KMS-11 (cell line): ENCODE measurements at regions not wholly inside any gene's neighbourhood (a gene's known extent, or its start where the extent isn't known, plus 50 kb on each side); places are given as distances from the start of the nearest gene placed in this dataset.

Experiments
- H2AFZ ChIP-seq: fragments of 200-600 bp; sonication (generic); 2 replicates; pipeline ENCODE4 v1.6.1; 2016; ENCODE audit warnings: antibody characterized with exemption, mixed run types, low read depth
- H3K27ac ChIP-seq: fragments of 200-600 bp; sonication (generic); 2 replicates; pipeline ENCODE4 v1.6.1; 2016; ENCODE audit warnings: mild to moderate bottlenecking, mixed run types
- H3K27me3 ChIP-seq: fragments of 200-600 bp; sonication (generic); 2 replicates; pipeline ENCODE4 v1.6.1; 2017; ENCODE audit warnings: mild to moderate bottlenecking, low read depth, mixed run types, moderate library complexity; ENCODE audit not compliant: insufficient read depth
- H3K36me3 ChIP-seq: fragments of 200-600 bp; sonication (generic); 2 replicates; pipeline ENCODE4 v1.6.1; 2017; ENCODE audit warnings: mild to moderate bottlenecking, mixed run types; ENCODE audit not compliant: insufficient read depth
- H3K4me1 ChIP-seq: fragments of 200-600 bp; sonication (generic); 2 replicates; pipeline ENCODE4 v1.6.1; 2016; ENCODE audit warnings: mild to moderate bottlenecking, low read depth, mixed run types; ENCODE audit not compliant: poor library complexity, severe bottlenecking
- H3K4me2 ChIP-seq: fragments of 200-600 bp; sonication (generic); 2 replicates; pipeline ENCODE4 v1.7.0; 2016; ENCODE audit warnings: mild to moderate bottlenecking, mixed run types
- H3K4me3 ChIP-seq: fragments of 200-600 bp; sonication (generic); IDR thresholded peaks from 2 replicates; pipeline ENCODE4 v1.6.1; 2017; ENCODE audit warnings: low read depth, low read length, mixed read lengths; ENCODE audit not compliant: insufficient read depth
- H3K79me2 ChIP-seq: fragments of 200-600 bp; sonication (generic); 2 replicates; pipeline ENCODE4 v1.6.1; 2016; ENCODE audit warnings: low read depth, mixed run types; ENCODE audit not compliant: insufficient read depth
- H3K9ac ChIP-seq: fragments of 200-600 bp; sonication (generic); 2 replicates; pipeline ENCODE4 v1.6.1; 2016; ENCODE audit warnings: mild to moderate bottlenecking, mixed run types
- H4K20me1 ChIP-seq: fragments of 200-600 bp; sonication (generic); 2 replicates; pipeline ENCODE4 v1.6.1; 2016; ENCODE audit warnings: mild to moderate bottlenecking, mixed run types; ENCODE audit not compliant: insufficient read depth
- TF ChIP-seq, protein P1 (sequence below): fragments of 200-600 bp; sonication (generic); conservative IDR thresholded peaks from 2 replicates; pipeline ENCODE4 v1.6.1; 2017; ENCODE audit warnings: low read depth, mild to moderate bottlenecking, antibody characterized with exemption, low read length, moderate library complexity, mixed read lengths

DNA sequence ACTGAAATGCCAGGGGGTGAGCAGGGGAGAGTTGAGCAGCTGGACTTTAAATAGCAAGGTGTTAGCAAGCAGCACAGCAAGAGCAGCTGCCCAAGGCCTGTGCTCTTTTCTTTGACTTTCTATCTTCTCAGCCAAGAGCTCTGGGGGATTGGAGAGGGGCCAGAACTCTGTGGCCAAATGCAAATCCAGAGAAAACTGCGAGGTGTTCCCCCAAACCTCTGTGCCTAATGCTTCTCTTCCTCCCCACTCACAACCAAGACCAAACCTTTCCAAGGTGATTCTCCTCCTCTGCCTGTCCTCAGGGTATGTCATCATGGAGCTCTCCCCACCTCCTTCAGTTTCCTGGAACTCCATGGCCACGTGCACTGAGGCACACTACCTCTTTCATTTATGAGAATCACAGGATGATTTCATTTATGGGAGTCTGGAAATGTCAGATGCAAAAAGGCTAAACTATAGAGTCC is 118.7 kb upstream of the WWC1 start:
- Histone ChIP-seq H3K79me2 (no peaks in the 10 kb centered on the region), H3K36me3 (no peaks in the 10 kb centered on the region), H2AFZ (no peak overlapping the region), H3K27me3 (no peaks in the 10 kb centered on the region), H4K20me1 (no peaks in the 10 kb centered on the region), H3K9ac (no peak overlapping the region; the same call in 1 of the 2 replicates), H3K4me1 (peaks cover 47% of the 10 kb centered on the region), H3K4me3 (no peak overlapping the region), H3K4me2 (peak overlapping the region; percentile 74; the same call in 1 of the 2 replicates), H3K27ac (peak overlapping the region; percentile 37; the same call in 1 of the 2 replicates)
- TF ChIP-seq, protein P1, sequence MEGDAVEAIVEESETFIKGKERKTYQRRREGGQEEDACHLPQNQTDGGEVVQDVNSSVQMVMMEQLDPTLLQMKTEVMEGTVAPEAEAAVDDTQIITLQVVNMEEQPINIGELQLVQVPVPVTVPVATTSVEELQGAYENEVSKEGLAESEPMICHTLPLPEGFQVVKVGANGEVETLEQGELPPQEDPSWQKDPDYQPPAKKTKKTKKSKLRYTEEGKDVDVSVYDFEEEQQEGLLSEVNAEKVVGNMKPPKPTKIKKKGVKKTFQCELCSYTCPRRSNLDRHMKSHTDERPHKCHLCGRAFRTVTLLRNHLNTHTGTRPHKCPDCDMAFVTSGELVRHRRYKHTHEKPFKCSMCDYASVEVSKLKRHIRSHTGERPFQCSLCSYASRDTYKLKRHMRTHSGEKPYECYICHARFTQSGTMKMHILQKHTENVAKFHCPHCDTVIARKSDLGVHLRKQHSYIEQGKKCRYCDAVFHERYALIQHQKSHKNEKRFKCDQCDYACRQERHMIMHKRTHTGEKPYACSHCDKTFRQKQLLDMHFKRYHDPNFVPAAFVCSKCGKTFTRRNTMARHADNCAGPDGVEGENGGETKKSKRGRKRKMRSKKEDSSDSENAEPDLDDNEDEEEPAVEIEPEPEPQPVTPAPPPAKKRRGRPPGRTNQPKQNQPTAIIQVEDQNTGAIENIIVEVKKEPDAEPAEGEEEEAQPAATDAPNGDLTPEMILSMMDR, result no peak

- peak overlapping the region; percentile 45; the same call in 1 of the 2 replicates for H3K27ac ChIP-seq
- TF ChIP-seq, protein P1, result no peak
- no peak overlapping the region for H3K9ac ChIP-seq
- no peak overlapping the region for H2AFZ ChIP-seq
- H3K36me3 ChIP-seq, result no peaks in the 10 kb centered on the region
- H3K79me2 ChIP-seq, result no peaks in the 10 kb centered on the region
- no peaks in the 10 kb centered on the region for H4K20me1 ChIP-seq
- no peak overlapping the region for H3K4me3 ChIP-seq
- peak overlapping the region; percentile 63; the same call in 1 of the 2 replicates for H3K4me2 ChIP-seq
- peaks cover 47% of the 10 kb centered on the region for H3K4me1 ChIP-seq
- no peaks in the 10 kb centered on the region for H3K27me3 ChIP-seq
Measured at GRCh38 chr5:168174376-168174775, 117.1 kb upstream of the WWC1 start.

GRCh38 chr5:168176251-168176650 is 115.2 kb upstream of the WWC1 start:
- H3K79me2 ChIP-seq, result no peaks in the 10 kb centered on the region
- no peak overlapping the region for H2AFZ ChIP-seq
- H4K20me1 ChIP-seq, result no peaks in the 10 kb centered on the region
- H3K36me3 ChIP-seq, result no peaks in the 10 kb centered on the region
- no peak overlapping the region for H3K4me3 ChIP-seq
- no peaks in the 10 kb centered on the region for H3K27me3 ChIP-seq
- no peak overlapping the region for H3K27ac ChIP-seq
- no peak overlapping the region for H3K9ac ChIP-seq
- TF ChIP-seq, protein P1, result no peak
- H3K4me2 ChIP-seq, result no peak overlapping the region
- peaks cover 42% of the 10 kb centered on the region for H3K4me1 ChIP-seq

DNA sequence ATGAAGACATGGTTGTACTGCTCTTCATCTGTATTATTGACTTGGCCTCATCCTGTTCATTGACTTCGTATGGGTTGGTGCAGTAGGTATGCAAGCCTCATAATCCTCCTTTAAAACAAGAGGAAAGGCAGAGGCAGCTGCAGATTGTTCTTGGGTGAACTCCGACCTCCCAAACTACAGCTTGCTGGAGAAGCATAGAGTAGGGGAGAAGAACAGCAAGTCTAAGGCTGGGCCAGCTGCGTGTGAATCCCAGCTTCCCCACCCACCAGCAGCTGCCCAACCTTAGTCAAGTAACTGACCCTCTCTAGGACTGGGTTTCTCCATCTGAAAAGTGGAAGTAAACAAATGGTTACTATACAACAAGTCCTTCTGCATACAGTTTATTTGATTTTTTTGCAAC is 114.5 kb upstream of the WWC1 start:
- Histone ChIP-seq H3K9ac (no peak overlapping the region), H3K4me1 (peaks cover 35% of the 10 kb centered on the region), H3K4me3 (no peak overlapping the region), H3K4me2 (no peak overlapping the region), H4K20me1 (no peaks in the 10 kb centered on the region), H3K79me2 (no peaks in the 10 kb centered on the region), H2AFZ (no peak overlapping the region), H3K27me3 (no peaks in the 10 kb centered on the region), H3K36me3 (no peaks in the 10 kb centered on the region), H3K27ac (no peak overlapping the region)
- TF ChIP-seq, protein P1, result no peak
